OCI-LY7 (cell line): ENCODE measurements at regions not wholly inside any gene's neighbourhood (a gene's known extent, or its start where the extent isn't known, plus 50 kb on each side); places are given as distances from the start of the nearest gene placed in this dataset.

ENCODE experiments used
- BruUV-seq: library from RNA; stranded (reverse); fragments of 400-500 nt; replicated peaks from 2 replicates; lab custom pipeline; 2021; lab: Mats Ljungman, UMichigan
- CTCF ChIA-PET: fragments of 300-600 bp; sonication (Branson Sonifier 250); formaldehyde crosslinking; loops from one replicate; lab custom pipeline; 2022; ENCODE audit warnings: antibody characterized with exemption; ENCODE audit not compliant: unreplicated experiment; lab: Charles Lee
- POLR2A ChIA-PET: fragments of 300-600 bp; sonication (Branson Sonifier 250); formaldehyde crosslinking; loops from one replicate; lab custom pipeline; 2022; ENCODE audit warnings: antibody characterized with exemption; lab: Charles Lee
- DNase-seq: peaks from one replicate; pipeline ENCODE4 v3.0.0-alpha.2; 2015; ENCODE audit warnings: low spot score
- H2AFZ ChIP-seq: fragments of 200-600 bp; sonication (generic), shearing (Covaris generic); 2 replicates; pipeline ENCODE4 v1.6.1; 2014; ENCODE audit warnings: mild to moderate bottlenecking, antibody characterized with exemption, low read length, moderate library complexity
- H3K27ac ChIP-seq: fragments of 200-600 bp; sonication (generic); 2 replicates; pipeline ENCODE4 v1.5.1; 2014; ENCODE audit warnings: mixed run types, low read depth, mild to moderate bottlenecking, moderate library complexity, low read length, inconsistent platforms; ENCODE audit not compliant: poor library complexity, severe bottlenecking
- H3K36me3 ChIP-seq: fragments of 200-600 bp; sonication (generic); 2 replicates; pipeline ENCODE4 v1.6.1; 2014; ENCODE audit warnings: mild to moderate bottlenecking, antibody characterized with exemption, low read length, moderate library complexity, mixed read lengths; ENCODE audit not compliant: insufficient read depth
- H3K4me1 ChIP-seq: fragments of 200-600 bp; sonication (generic); 2 replicates; pipeline ENCODE4 v1.5.1; 2014; ENCODE audit warnings: mild to moderate bottlenecking, low read length; ENCODE audit not compliant: insufficient read depth, poor library complexity, severe bottlenecking
- H3K4me2 ChIP-seq: fragments of 200-600 bp; sonication (generic); 2 replicates; pipeline ENCODE4 v1.6.1; 2014; ENCODE audit warnings: mild to moderate bottlenecking, low read length
- H3K4me3 ChIP-seq: fragments of 200-600 bp; sonication (generic); 2 replicates; pipeline ENCODE4 v1.5.1; 2014; ENCODE audit warnings: mild to moderate bottlenecking, low read depth, low read length; ENCODE audit not compliant: poor library complexity, severe bottlenecking
- H3K79me2 ChIP-seq: fragments of 200-600 bp; sonication (generic); 2 replicates; pipeline ENCODE4 v1.6.1; 2016; ENCODE audit warnings: low read depth, mild to moderate bottlenecking, low read length, moderate library complexity, mixed read lengths; ENCODE audit not compliant: insufficient read depth
- H3K9me2 ChIP-seq: fragments of 200-600 bp; sonication (generic); 2 replicates; pipeline ENCODE4 v1.6.1; 2016; ENCODE audit warnings: mild to moderate bottlenecking, low read length, mixed read lengths; ENCODE audit not compliant: insufficient read depth
- H3K9me3 ChIP-seq: fragments of 200-600 bp; sonication (generic); 2 replicates; pipeline ENCODE4 v1.6.1; 2014; ENCODE audit warnings: mild to moderate bottlenecking, mixed run types, low read length, mixed read lengths
- H4K20me1 ChIP-seq: fragments of 200-600 bp; sonication (generic); 2 replicates; pipeline ENCODE4 v1.6.1; 2014; ENCODE audit warnings: mild to moderate bottlenecking, antibody characterized with exemption, low read length, moderate library complexity, mixed read lengths; ENCODE audit not compliant: insufficient read depth
- EZH2phosphoT487 ChIP-seq: fragments of 200-600 bp; sonication (generic); IDR thresholded peaks from 2 replicates; pipeline ENCODE4 v1.6.1; 2018; ENCODE audit warnings: low read depth, borderline replicate concordance, mild to moderate bottlenecking, mixed run types, antibody characterized with exemption, low read length, moderate library complexity, mixed read lengths
- intact Hi-C: fragments of 100-400 bp; cut with micrococcal nuclease; formaldehyde crosslinking; loops from one replicate; pipeline ENCODE4 v1.10.0; 2022; ENCODE audit not compliant: unreplicated experiment
- TF ChIP-seq, protein P1 (sequence below): fragments of 200-600 bp; sonication (generic); conservative IDR thresholded peaks from 2 replicates; pipeline ENCODE4 v1.5.1; 2014; ENCODE audit warnings: mild to moderate bottlenecking, antibody characterized with exemption, low read length, moderate library complexity, mixed read lengths

- no peaks in the 10 kb centered on the region for H3K9me2 ChIP-seq
- H3K79me2 ChIP-seq = no peaks in the 10 kb centered on the region
- intact Hi-C loops = no loop called here
- ChIA-PET CTCF (no interaction called here), POLR2A (no interaction called here)
- TF ChIP-seq EZH2phosphoT487 = no peak
- TF ChIP-seq, protein P1, sequence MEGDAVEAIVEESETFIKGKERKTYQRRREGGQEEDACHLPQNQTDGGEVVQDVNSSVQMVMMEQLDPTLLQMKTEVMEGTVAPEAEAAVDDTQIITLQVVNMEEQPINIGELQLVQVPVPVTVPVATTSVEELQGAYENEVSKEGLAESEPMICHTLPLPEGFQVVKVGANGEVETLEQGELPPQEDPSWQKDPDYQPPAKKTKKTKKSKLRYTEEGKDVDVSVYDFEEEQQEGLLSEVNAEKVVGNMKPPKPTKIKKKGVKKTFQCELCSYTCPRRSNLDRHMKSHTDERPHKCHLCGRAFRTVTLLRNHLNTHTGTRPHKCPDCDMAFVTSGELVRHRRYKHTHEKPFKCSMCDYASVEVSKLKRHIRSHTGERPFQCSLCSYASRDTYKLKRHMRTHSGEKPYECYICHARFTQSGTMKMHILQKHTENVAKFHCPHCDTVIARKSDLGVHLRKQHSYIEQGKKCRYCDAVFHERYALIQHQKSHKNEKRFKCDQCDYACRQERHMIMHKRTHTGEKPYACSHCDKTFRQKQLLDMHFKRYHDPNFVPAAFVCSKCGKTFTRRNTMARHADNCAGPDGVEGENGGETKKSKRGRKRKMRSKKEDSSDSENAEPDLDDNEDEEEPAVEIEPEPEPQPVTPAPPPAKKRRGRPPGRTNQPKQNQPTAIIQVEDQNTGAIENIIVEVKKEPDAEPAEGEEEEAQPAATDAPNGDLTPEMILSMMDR = no peak
- H3K4me2 ChIP-seq = no peak overlapping the region
- BruUV-seq = no TSS peak
- H3K9me3 ChIP-seq = no peaks in the 10 kb centered on the region
- no peaks in the 10 kb centered on the region for H4K20me1 ChIP-seq
- no peaks in the 10 kb centered on the region for H3K4me1 ChIP-seq
- H3K4me3 ChIP-seq = no peak overlapping the region
- no peak for DNase-seq
- no peaks in the 10 kb centered on the region for H3K36me3 ChIP-seq
- H3K27ac ChIP-seq = no peak overlapping the region
- H2AFZ ChIP-seq = no peak overlapping the region
Measured at GRCh38 chr1:37262439-37263170, 211.8 kb upstream of the ZC3H12A start.

DNA sequence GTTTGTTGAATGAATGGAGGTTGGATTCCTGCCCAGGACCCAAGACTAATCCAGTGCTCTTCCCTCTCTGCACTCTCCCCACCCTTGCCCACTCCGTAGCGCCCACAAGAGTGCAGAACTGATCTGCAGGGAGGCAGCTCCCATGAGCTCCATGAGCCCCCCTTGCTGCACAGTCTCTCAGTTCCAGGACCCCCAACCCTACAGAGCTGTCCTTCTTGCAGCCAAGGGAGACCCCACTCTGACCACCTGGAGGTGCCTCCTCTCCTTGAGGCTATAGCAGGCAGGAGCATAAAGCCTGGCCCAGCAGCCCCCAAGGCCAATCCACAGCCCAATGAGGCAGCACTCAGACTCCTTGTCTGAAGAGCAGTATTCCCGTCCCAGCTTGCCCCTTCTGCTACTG lies 209.2 kb upstream of the ZC3H12A start:
- TF ChIP-seq EZH2phosphoT487 = no peak
- TF ChIP-seq, protein P1 = no peak
- Histone ChIP-seq H3K27ac (no peak overlapping the region), H3K4me3 (no peak overlapping the region), H3K4me2 (no peak overlapping the region), H3K36me3 (no peaks in the 10 kb centered on the region), H3K79me2 (no peaks in the 10 kb centered on the region), H4K20me1 (no peaks in the 10 kb centered on the region), H3K4me1 (no peaks in the 10 kb centered on the region), H3K9me3 (no peaks in the 10 kb centered on the region), H3K9me2 (no peaks in the 10 kb centered on the region), H2AFZ (no peak overlapping the region)
- intact Hi-C loops = no loop called here
- POLR2A ChIA-PET = no interaction called here
- no TSS peak for BruUV-seq
- no peak for DNase-seq
- CTCF ChIA-PET = no interaction called here
